Germinal center (tissue), 1 donor: ENCODE measurements at regions not wholly inside any gene's neighbourhood (a gene's known extent, or its start where the extent isn't known, plus 50 kb on each side); places are given as distances from the start of the nearest gene placed in this dataset.
"Not testable (repeated sequence)": the region's sequence is repeated elsewhere in the genome, so short reads cannot be mapped to it uniquely, and the experiment has no call there.

ENCODE experiments used
- DNase-seq: peaks from one replicate; pipeline ENCODE4 v3.0.0; 2012; ENCODE audit warnings: mixed read lengths, low spot score

DNA sequence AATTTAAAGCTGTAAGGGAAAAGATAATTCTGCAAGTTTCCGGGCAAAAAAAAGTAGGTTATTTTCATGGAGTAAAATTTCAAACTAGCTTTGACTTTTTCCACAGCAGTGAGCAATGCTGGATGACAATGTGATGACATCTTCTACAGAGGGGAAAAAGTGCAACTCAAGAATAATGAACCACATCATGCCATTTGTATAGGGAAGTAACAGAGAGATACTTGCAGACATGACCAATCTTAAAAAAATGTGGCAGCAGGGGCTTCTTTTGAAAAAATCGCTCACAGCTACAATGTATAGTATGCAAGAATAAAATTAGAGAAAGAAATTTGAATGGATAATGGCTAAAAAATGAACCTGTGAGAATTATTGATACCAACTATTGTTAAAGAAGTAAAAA is 115.5 kb downstream of the DHRS2 start:
- no peak for DNase-seq

DNA sequence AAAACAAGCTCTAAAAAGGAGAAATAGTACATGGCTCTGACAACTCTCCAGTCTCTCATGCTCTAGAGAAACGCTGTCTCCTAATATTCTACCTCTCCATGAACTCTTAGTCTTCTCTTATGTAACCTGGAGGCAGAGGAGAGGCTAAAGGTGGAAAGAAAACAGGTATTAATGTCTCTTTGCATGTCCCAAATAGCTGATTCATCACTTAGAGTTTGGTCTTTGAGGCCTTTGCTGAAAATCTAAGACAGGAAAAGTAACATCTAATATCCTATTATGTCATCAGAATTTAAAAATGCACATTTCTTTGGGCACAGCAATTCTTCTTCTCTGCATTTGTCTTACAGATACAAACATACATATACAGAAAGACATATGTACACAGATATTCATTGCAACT is 127.2 kb downstream of the DHRS2 start:
- no peak for DNase-seq

DNA sequence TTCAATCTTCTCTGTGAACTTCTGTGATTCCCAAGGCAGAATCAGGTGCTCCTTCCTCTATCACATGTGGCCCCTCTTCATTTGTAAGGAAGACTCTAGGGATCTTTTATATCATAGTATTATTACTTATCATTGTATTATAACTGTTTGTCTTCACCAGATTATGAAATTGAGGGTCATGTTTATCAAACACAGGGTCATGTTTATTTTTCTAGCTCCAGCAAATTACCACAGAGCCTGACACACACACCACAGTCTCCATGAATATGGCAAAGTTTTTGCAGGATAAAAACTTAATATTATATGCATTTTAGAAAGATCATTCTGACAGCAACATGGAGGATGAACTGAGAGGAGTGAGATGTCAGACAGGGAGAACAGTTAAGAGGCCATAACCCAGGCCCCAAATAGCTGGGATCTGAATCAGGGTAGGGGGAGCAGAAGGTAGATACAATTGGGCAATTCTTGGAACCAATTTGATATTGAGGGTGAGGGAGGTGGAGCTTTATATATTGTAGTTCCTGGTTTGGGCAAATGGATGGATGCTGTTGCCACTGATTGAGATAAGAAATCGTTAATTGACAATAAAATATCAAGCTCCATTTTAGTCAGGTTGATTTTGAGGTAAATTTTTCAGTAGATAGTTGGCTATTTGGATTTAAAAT is 130.7 kb downstream of the DHRS2 start:
- no peak for DNase-seq

DNA sequence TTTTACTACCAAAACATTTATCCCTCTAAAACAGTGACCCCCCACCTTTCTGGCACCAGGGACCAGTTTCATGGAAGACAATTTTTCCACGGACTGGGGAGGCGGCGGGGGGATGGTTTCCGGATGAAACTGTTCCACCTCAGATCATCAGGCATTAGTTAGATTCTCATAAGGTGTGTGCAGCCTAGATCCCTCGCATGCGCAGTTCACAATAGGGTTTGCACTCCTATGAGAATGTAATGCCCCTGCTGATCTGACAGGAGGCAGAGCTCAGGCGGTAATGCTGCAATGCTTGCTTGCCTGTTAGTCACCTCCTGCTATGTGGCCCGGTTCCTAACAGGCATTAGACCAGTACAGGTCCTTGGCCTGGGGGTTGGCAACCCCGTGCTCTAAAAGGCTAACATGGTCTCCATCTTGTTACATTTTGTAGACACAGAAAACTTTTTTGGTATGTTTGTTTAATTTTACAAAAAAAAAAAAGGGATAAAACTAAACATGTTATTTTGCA is 133.1 kb downstream of the DHRS2 start:
- not testable (repeated sequence) for DNase-seq

DNA sequence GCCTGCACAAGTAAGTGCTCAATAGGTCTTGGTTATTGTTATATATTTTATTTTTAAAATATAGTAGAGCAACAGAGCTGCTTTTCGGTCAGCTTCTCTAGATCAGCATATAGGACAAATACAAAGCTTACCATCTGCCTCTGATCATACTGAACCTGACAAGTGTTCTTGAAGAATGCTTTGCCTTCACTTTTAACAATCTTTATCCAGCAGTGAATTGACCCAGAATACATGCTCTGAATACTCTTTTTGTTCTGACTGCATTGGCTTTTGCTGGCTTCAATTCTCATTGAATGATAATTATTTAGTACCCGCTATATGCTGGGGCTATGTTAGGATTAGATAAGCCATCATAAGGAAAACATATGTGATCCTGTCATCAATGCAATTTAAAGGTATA is 137.8 kb downstream of the DHRS2 start:
- DNase-seq = no peak

DNA sequence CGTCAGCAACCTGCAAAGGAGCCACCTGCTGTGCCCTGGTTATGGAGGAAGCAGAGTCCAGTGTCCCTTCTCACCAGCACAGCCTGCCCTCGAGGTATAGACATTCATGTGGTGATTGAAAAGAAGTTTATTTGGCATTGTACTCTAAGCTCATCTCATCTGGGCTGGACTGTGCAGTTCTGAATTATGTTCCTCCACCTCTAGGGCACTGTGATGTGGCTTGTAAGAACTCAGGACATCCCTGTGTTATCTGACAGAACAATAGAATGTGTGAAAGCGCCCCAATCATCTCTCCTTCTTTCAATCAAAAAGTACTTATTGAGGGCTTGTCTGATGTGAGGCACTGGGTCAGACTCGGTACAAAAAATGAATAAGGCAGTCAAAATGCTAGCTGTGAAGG is 140.1 kb downstream of the DHRS2 start:
- DNase-seq = no peak

DNA sequence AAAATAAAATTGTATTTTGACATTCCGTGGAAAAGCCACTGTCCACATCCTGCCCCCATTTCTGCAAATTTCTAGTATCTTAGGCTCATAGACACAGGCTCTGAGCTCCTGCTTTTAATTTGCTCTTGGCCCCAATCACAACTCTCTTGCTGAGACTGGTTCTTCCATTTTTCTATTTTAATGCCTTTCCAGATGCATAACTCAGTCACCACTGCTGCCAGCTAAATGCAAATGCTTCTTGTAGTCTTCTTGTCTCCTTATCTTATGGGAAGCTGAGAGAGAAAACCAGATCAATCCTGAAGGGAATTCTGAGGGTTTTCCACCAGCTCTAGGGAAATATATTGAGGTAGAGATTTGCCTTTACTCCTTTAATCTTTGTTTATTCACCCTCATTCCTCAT is 149.0 kb downstream of the DHRS2 start:
- DNase-seq = no peak

DNA sequence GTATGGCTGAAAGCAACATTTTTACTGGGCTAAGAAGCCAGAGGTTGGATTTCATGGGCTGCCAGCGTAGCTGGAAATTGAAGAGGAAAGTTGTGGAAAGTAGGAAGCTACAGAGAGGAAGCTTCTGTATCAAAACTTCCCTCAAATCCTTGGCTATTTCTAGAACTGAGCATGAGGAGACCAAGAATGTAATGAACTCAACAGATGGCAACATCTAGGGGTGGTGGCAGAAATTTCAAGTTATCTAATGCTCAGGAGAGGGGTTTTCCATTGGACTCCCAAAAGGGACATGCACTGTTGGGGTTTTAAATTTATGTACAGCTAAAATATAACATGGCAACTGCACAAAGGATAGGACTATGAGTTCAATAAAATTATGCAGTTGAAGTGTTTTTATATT is 151.3 kb downstream of the DHRS2 start:
- no peak for DNase-seq

DNA sequence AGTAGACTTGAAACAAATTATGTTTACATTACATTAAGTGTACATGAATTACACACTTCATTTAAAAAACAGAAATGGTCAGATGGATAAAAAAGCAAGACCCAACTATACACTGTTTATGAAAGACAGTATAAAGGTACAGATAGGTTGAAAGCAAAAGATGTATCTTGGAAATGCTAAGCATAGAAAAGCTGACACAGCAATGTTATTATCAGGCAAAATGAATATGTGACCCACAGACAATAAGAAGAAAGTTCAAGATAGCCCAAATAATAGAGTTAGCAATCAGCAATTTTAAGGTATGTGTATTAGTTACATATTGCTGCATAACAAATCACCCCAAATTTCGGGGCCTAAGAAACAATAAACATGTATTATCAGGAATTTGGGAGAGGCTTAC is 153.5 kb downstream of the DHRS2 start:
- DNase-seq = no peak

DNA sequence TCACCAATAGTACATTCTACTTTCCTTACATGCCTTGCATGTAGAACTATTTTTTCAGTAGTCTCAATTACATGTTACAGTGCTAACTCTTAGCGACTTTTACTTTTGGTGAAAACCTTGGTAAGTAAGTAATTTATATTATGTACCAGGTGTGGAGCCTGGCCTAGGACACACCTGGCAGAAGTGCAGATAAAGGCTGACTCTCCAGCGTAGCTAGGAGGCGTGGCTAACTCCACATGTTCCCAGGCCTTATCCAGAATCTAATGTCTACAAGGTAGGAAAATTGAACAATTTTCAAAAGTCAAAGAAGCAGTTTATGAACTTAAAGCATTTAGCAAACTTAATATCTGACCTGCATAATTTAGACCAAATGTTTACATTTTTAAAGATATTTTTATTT is 157.4 kb downstream of the DHRS2 start:
- DNase-seq = no peak

DNA sequence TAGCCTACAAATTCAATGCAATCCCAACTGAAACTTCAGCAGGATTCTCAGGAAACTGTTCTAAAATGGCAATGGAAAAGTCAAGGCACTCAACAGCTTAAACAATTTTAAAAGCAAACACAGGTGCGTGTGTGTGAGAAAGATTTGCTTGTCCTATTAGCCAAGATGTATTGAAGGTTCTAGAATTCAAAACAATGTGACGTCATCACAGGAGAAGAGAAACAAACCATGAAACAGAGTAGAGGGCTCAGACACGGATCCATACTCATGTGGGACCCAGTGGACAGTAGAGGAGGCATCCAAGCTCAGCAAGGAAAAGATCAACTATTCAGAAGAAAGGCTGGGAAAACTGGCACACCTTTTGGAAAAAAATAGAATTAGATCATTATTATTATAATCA is 152.8 kb upstream of the DHRS4 start:
- no peak for DNase-seq

DNA sequence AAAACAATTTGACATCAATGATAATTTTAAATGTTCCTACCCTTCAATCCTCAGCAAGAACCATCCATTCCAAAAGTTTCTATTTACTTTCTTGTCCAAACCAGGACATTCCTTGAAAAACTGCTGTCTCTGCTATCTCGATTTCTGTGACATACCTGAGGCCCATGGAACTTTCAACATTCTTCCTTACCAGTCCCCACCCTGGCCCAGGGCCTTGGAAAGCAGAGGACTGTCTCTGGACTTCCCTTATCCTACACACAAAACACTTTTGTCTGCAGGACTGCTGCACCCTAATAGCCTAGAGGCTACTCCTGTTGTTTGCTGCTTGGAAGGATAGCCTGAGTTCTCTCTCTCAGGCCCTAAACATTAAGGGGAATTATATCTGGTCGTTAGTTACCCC is 151.8 kb upstream of the DHRS4 start:
- no peak for DNase-seq

DNA sequence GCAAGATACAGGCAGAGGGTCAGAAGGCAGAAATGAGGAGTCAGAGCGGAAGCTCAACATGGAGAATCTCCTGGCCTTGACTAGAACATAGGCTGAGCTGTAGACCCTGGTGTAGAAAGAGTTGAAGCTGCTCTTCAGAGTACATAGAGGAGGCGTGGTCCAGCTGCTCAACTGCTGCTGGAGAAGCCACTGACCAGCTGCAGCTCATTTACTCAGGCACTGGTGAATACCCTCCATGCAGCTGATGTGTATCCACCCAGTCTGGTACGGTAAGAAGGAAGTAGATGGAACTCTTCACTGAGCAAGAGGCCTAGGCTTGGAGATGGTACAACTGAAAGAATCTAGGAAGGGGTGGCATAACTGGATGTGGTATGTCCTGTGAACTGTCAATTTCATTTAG is 148.8 kb upstream of the DHRS4 start:
- no peak for DNase-seq

DNA sequence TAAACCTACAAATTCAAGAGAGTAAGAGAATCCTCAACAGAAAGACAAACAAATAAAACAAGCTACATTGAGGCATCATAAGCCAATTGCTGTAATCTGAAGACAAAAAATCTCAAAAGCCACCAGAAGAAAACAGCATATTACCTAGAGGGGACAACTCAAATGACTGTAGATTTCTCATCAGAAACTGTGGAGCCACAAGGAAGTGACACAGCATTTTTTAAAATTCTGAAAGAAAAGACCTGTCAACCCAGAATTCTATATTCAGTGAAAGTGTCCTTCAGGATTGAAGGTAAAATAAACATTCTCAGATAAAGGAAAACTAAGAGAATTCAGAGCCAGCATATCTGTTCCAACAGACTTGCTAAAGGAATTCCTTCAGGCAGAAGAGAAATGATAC is 147.8 kb upstream of the DHRS4 start:
- no peak for DNase-seq

DNA sequence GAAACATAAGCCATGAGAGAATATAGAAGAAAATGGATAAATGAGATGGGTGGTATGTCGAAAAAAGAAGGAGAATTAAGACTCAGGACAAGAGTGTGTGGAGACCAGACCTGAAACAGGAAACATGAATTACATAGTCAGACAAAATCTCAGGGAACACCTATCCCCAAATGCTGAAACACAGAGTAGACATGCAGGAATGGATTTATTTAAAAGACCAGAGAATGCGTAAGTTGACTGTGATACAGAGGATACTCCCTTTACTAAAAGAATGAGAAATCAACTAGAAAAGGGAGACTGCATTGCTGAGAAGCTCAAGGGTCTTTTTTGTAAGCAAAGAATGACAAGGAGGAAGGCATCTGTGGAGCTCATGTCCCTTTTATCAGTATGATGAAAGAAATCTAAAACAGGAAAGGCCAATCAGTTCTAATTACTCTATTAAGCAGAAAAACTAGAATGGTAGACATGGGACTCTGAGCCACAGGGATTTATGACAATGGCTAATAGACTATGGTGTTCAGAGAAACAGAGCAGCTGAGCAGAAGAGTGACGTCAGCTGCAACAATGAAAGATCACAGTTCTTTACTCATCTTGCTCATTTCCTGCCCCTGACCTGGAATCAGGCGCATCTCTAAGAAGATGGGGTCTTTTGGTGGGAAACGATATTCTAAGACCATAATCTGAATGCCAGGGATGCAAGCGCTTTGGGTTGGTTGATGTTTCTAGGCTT is 138.9 kb upstream of the DHRS4 start:
- DNase-seq = no peak

DNA sequence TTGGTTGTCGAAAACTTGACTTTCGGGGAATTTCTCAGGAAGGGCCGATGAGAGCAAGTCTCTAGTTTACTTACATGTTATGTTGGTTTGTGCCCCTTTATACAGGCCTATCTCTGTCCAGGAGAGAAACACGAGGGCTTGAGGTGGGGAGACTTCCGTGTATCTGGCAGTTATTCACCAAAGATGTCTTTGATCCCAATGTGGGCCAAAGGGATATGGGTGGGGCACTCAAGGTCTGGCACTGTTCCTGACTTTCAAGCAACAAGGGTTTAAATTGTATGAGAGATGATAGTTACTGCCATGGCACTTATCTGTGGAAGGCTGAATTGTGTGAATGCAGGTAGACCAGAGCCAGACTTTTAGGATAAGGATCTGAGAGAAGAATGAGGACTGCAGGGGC is 137.2 kb upstream of the DHRS4 start:
- DNase-seq = no peak

DNA sequence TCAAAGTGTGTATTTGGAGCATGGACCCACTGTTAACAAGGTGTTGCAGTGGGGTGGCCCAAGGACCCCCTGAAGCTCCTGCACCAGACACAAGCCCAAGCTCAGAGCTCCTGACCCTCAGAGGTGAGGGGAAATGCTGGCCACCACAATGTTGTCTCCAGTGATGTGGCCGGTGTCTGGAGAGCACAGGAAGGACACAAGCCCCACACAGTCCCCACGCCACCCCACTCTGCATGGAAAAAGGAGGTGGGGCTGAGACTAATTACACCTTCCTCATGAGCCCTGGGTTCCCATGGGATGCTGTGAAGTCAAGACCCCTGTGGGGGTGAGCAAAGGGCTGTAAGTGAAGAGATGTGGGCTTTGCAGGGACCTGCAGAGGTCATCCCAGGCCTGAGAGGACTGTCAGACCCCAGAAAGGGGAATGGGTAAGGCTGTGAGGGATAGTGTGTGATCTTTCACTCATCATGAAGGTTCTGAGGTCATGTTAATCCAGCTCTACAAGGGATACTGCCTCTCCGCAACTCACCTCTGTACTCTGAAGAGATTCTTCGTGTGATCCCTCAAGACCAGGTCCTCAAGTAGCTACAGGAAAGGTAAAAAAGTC is 136.3 kb upstream of the DHRS4 start:
- no peak for DNase-seq

DNA sequence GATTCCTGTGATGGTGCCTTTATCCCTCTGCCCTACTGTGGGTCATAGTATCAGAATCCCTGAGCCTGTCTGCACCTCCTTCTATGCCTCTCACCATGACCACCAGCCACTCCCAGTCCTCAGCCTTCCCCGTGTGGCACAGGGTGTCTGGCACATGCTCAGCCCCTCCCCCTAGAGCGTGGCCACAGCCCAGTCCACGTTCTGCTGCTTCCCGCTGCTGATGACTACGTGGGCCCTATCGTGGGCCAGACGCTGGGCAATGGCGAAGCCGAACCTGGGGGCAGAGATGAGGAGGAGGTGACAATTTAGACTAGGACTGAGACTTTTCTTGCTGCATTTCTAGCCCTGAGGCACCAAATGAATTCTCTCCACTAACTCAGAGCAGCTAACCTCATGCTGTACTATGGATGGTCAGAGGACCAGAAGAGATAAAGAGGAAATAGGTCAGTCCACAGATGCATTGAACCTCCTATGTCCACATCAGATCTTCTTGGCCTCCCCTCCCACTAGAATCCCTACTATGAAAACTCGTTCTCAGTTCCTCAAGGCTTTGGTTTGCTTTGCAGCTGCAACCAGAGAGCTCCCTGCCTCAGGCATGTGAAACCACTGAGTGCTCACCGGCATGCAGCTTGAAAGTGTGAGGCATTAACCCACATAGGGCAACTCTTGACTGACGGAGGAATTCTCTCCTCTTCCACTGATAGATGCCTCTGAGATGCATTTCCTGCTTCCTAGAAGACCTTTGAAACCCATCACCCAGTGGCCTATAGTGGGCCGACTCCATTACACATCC is 126.3 kb upstream of the DHRS4 start:
- no peak for DNase-seq

DNA sequence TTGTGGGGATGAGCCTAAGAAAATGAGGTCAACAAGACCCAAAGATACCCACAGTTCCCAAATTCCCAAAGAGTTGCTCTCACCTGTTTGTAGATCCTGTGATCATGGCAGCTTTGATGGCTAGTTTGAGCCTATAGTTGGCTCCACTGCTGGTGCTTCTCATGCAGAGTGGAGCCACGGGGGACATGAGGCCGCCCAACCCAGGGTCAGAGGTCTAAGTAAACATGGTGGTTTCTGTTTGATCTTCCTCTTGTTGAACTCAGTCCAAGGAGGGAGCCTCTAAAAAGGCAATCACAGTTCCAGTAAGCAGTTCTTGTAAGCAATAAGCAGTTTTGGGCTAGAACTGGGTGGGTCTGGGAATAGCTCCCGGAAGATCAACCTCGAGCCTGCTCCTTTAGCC is 125.6 kb upstream of the DHRS4 start:
- no peak for DNase-seq

DNA sequence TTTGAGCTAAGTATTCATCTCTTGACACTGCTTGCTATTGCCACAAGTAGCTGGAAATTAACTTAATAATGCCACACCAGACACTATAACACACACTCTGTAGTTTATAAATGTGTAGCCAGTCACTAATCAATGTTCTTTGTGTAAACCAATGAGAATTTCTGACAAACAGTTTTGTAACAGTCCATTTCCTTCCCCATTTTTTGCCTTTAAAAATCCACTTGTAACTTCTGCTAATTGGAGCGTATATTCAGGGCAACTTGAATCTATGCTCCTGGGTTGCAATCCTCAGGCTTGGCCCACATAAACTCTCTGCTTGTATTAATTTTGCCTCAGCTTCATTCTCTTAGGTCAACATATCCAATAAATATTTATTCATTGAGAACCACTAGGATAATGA is 125.0 kb upstream of the DHRS4 start:
- DNase-seq = no peak

DNA sequence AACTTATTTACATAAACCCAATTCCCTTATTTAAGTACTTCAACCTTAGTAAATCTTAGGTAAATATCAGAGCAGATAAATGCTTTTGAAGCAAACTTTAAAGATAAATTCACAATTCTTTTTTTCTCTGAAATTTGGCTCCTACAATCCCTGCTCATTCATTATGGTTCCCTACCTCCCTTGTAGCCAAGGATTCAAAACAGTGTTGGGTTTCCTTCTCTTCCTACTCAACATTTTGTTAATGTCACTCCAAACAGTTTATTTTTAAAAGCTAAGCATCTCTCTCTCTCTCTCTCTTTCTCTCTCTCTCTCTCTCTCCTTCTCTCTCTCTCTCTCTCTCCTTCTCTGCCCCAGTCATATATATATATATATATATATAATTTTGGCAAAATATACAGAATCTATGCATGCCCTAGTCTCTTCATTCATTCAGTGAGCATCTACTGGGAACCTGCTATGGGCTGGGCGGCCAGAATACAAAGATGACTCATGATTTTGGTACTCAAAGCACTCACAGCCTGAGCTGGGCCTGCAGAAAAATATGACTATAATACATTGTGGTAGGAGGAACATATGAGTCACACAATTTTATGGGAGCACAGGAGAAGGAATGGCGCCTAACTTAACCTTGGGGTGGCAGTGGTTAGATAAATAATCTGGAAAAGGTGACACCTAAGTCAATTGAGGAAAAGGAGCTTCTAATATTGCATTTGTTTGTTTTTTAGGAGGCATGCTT is 123.7 kb upstream of the DHRS4 start:
- DNase-seq = no peak

DNA sequence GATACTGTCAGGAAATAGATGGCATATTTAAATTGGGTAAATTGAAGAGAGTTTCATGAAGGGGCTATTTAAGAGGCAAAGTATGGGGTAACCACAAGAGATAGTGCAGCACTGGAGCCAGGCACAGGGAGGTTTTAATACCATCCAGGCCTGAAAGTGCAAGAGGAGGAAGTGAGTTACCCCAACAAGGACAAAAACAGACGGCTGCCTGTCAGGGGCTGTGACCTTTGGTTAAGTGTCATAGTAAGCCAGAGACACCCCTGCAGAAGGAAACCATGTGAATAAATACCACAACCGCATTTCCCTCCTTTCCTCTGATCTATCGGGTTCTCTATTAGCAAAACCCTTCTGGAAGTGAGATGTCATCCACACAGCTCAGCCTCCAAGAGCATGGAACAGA is 122.0 kb upstream of the DHRS4 start:
- no peak for DNase-seq
